A549 (cell line): ENCODE measurements at regions not wholly inside any gene's neighbourhood (a gene's known extent, or its start where the extent isn't known, plus 50 kb on each side); places are given as distances from the start of the nearest gene placed in this dataset.
A peak's percentile ranks its signal among the peaks of the same experiment; 100 is the strongest.

ENCODE experiments used
- ATAC-seq, 2 experiments: fragments of 200-7000 bp in 1 of 2; fragments of >200 bp in 1 of 2; cut with Nextera tagmentation in 1 of 2; cut with Tn5 transposase in 1 of 2; 3 replicates each; pipeline versions ENCODE4 v1.8.0 to v1.9.1; 2018 to 2020; ENCODE audit warnings: mild to moderate bottlenecking in 1 of 2, moderate library complexity in 1 of 2
- CTCF ChIA-PET: fragments of 300-600 bp; sonication (Branson Sonifier 250); formaldehyde crosslinking; extraction: SDS; loops from one replicate; lab custom pipeline; 2021; ENCODE audit warnings: antibody characterized with exemption, inconsistent platforms; lab: Yijun Ruan, JAX
- POLR2A ChIA-PET: fragments of 350-600 bp; formaldehyde crosslinking; extraction: SDS; loops from one replicate; lab custom pipeline; 2021; ENCODE audit warnings: antibody characterized with exemption, inconsistent platforms; lab: Yijun Ruan, JAX
- DNase-seq, 2 experiments: peaks; one replicate each; pipeline versions ENCODE4 v3.0.0 to v3.0.0-alpha.2; 2011 to 2016; ENCODE audit warnings: low read depth in 1 of 2, low spot score in 1 of 2
- FAIRE-seq: peaks from 2 replicates; lab custom pipeline; 2011; peaks lifted over from hg19 to GRCh38; lab: Jason Lieb, UNC
- H3K27ac ChIP-seq, 2 experiments: fragments of >200 bp; sonication (Bioruptor Twin); formaldehyde crosslinking; 3 replicates each; pipeline ENCODE4 v1.5.1; 2016 to 2017
- H3K4me1 ChIP-seq: fragments of >200 bp; sonication (Bioruptor Twin); formaldehyde crosslinking; 3 replicates; pipeline ENCODE4 v1.6.1; 2016
- H3K4me2 ChIP-seq: fragments of >200 bp; sonication (Bioruptor Twin); formaldehyde crosslinking; 3 replicates; pipeline ENCODE4 v1.6.1; 2016
- H3K4me3 ChIP-seq: fragments of >200 bp; sonication (Bioruptor Twin); formaldehyde crosslinking; 3 replicates; pipeline ENCODE4 v1.5.1; 2016
- H3K9me3 ChIP-seq: fragments of >200 bp; sonication (Bioruptor Twin); formaldehyde crosslinking; 3 replicates; pipeline ENCODE4 v1.6.1; 2016
- BHLHE40 ChIP-seq: IDR thresholded peaks from 2 replicates; pipeline ENCODE4 v1.6.1; 2012; ENCODE audit warnings: low read depth, low read length, inconsistent platforms
- CTCF ChIP-seq: fragments of >200 bp; sonication (Bioruptor Twin); formaldehyde crosslinking; IDR thresholded peaks from 3 replicates; pipeline ENCODE4 v1.5.1; 2016
- E2F6 ChIP-seq: IDR thresholded peaks from 2 replicates; pipeline ENCODE4 v1.6.1; 2012; ENCODE audit warnings: low read depth, borderline replicate concordance
- EHF ChIP-seq: fragments of 250-450 bp; sonication (Bioruptor Pico); IDR thresholded peaks from 2 replicates; pipeline ENCODE4 v1.5.0; 2020; ENCODE audit warnings: mild to moderate bottlenecking
- ESRRA ChIP-seq: fragments of 150-350 bp; IDR thresholded peaks from 2 replicates; pipeline ENCODE4 v1.6.1; 2014; ENCODE audit warnings: mild to moderate bottlenecking, low read length, borderline replicate concordance
- FOSL2 ChIP-seq, 2 experiments: fragments of 450-650 bp in 1 of 2; fragments of >200 bp in 1 of 2; sonication (Bioruptor Twin) in 1 of 2; formaldehyde crosslinking; IDR thresholded peaks; 2 replicates each; pipeline versions ENCODE4 v1.5.0 to v1.6.1; 2016 to 2020; ENCODE audit warnings: mild to moderate bottlenecking in 1 of 2, moderate library complexity in 1 of 2
- HMGXB4 ChIP-seq: fragments of 250-450 bp; sonication (Bioruptor Pico); IDR thresholded peaks from 2 replicates; pipeline ENCODE4 v1.5.0; 2021; ENCODE audit warnings: mild to moderate bottlenecking, moderate library complexity, borderline replicate concordance
- JUNB ChIP-seq: fragments of >200 bp; sonication (Bioruptor Twin); formaldehyde crosslinking; IDR thresholded peaks from 2 replicates; pipeline ENCODE4 v1.6.1; 2016
- MAFK ChIP-seq: fragments of 450-650 bp; IDR thresholded peaks from 2 replicates; pipeline ENCODE4 v1.6.1; 2014; ENCODE audit not compliant: partially characterized antibody
- NPAS2 ChIP-seq: fragments of 250-450 bp; sonication (Bioruptor Pico); IDR thresholded peaks from 2 replicates; pipeline ENCODE4 v1.8.0; 2022; ENCODE audit warnings: mild to moderate bottlenecking, moderate library complexity, borderline replicate concordance
- POLR2AphosphoS2 ChIP-seq: conservative IDR thresholded peaks from 2 replicates; pipeline ENCODE4 v1.6.1; 2012; ENCODE audit warnings: low read length, improper control_type of control experiment, inconsistent platforms
- RARB ChIP-seq: fragments of 250-450 bp; sonication (Bioruptor Pico); IDR thresholded peaks from 2 replicates; pipeline ENCODE4 v1.8.0; 2021; ENCODE audit warnings: mild to moderate bottlenecking, moderate library complexity
- RCOR1 ChIP-seq: fragments of 150-350 bp; IDR thresholded peaks from 2 replicates; pipeline ENCODE4 v1.6.1; 2014; ENCODE audit warnings: antibody characterized with exemption, low read length, low read depth
- RFX5 ChIP-seq: fragments of 450-650 bp; IDR thresholded peaks from 2 replicates; pipeline ENCODE4 v1.7.1; 2014; ENCODE audit warnings: antibody characterized with exemption, mild to moderate bottlenecking, moderate library complexity
- SMC3 ChIP-seq: fragments of >200 bp; sonication (Bioruptor Twin); formaldehyde crosslinking; IDR thresholded peaks from 3 replicates; pipeline ENCODE4 v1.6.1; 2018; ENCODE audit warnings: inconsistent platforms
- ZNF302 ChIP-seq: fragments of 250-450 bp; sonication (Bioruptor Pico); IDR thresholded peaks from 2 replicates; pipeline ENCODE4 v1.9.0; 2021; ENCODE audit warnings: inconsistent platforms, mild to moderate bottlenecking, moderate library complexity
- WGBS: methylation state at CpG from one replicate; pipeline ENCODE4 v1.1.6; 2017; ENCODE audit errors: missing lambda C conversion rate; 5-methylcytosine and 5-hydroxymethylcytosine counted together

DNA sequence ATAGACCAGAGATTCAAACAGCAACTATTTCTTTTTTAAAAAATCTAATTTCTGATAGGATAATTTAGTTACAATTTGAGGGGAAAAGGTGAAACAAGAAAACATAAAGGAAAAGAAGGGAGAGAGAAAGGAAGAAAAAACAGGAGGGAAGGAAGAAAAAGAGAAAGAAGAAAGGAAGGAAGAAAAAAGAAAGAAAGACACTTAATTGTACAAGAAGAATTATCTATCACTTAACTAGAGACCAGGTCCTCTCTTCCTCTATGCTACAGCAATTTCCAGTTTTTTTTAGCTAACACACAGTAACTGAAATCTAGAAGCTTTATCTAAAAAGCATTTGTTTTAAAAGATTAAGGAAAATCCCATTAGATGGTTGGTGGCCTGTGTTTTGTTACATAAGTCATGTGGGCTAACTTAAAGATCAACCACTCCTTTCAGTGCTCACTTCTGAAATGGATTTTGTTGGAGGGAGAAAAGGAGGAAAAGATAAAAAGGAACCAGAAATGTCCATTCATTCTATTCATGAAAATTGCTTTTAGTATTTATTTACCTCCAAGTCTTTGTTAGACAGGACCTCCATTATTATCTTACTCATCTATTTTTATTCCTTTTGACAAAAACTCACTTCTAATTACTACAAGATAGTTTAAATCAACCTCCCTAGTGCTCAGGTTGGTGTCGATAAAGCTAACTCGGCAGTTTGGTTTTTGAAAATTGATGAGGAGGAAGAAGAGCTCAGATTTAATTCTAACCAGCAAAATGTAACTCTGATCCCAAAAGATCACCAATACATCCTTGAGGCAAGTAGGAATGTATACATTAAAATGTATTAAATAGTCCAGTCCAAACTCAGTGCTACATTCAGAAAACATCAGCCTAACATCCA, 251.5 kb upstream of the FN1 start:
- H3K4me2 ChIP-seq, result no peak overlapping the region
- no peaks in the 10 kb centered on the region for H3K9me3 ChIP-seq
- no peak overlapping the region for H3K27ac ChIP-seq
- ATAC-seq, result no peak
- POLR2A ChIA-PET, result no interaction called here
- no peak for FAIRE-seq
- WGBS, result 91% methylated on average over 2 of the region's 2 CpGs
- peaks cover 19% of the 10 kb centered on the region for H3K4me1 ChIP-seq
- CTCF ChIA-PET, result no interaction called here
- no peak overlapping the region for H3K4me3 ChIP-seq
- TF ChIP-seq MAFK (peak; percentile 45), SMC3 (no peak)
- TF ChIP-seq, all 56 proteins: peak for 1
- no peak for DNase-seq

DNA sequence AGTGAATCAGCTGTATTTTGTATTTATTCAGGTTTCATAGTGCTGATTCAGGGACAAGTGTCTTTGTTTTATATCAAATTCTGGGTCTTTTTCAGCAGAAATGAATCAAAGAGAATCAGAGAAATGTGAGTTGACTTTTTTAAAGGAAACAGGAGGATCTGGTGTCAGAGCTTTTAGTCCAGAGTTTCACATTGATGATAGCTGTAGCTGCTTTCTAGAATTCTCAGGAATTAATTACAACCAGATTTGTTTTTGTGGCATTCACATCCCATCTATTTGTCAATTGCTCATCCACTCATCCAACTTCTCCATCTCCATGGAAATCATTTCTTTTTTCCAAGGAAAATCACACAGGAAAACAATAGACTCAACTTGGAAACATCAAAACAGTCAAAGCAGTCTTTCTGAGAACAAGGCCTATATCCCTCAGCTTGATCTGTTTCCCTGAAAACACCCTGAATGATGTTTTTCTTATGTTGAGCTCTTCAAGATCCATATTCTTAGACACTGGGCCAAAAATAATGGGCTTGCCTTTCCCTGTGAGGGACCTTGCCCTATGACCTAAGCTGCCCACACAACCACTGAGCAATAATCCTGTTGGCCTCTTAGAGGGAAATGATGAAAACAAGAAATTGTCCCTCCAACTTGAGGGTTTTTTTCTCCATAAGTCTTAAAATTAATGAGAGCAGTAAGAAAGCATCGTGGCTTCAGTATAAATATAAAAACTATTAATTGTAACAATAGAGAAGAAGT, 249.5 kb upstream of the FN1 start:
- no peak for DNase-seq
- no peak overlapping the region for H3K4me3 ChIP-seq
- POLR2A ChIA-PET, result no interaction called here
- TF ChIP-seq E2F6, result no peak
- no peak for TF ChIP-seq CTCF
- TF ChIP-seq FOSL2 (IDR thresholded peaks at IDR 0.05), result no peak
- TF ChIP-seq FOSL2 (CRISPR knock-in tag; IDR thresholded peaks at IDR 0.05), result no peak
- TF ChIP-seq RFX5, result no peak
- no peak for TF ChIP-seq SMC3
- TF ChIP-seq RCOR1, result no peak
- no peak for TF ChIP-seq POLR2AphosphoS2
- TF ChIP-seq EHF, result no peak
- no peak for TF ChIP-seq RARB (CRISPR knock-in tag)
- no peak for TF ChIP-seq JUNB
- TF ChIP-seq NPAS2 (CRISPR knock-in tag), result no peak
- TF ChIP-seq HMGXB4, result no peak
- TF ChIP-seq ZNF302 (CRISPR knock-in tag), result no peak
- no peak for TF ChIP-seq BHLHE40
- no peak for TF ChIP-seq ESRRA
- TF ChIP-seq, all 56 proteins: peak for 0
- H3K4me2 ChIP-seq, result peak overlapping the region; percentile 14; the same call in 2 of the 3 replicates
- H3K4me1 ChIP-seq, result peaks cover 31% of the 10 kb centered on the region
- no peaks in the 10 kb centered on the region for H3K9me3 ChIP-seq
- 87% methylated on average over 1 of the region's 1 CpG for WGBS
- CTCF ChIA-PET, result no interaction called here
- H3K27ac ChIP-seq, result peak overlapping the region; percentile 52 to 69; a peak in 4 of 6 replicates
- no peak for FAIRE-seq
- no peak for ATAC-seq
